ENCODE measurements at regions not wholly inside any gene's neighbourhood (a gene's known extent, or its start where the extent isn't known, plus 50 kb on each side); places are given as distances from the start of the nearest gene placed in this dataset.
"Not testable (repeated sequence)": the region's sequence is repeated elsewhere in the genome, so short reads cannot be mapped to it uniquely, and the experiment has no call there.

DNA sequence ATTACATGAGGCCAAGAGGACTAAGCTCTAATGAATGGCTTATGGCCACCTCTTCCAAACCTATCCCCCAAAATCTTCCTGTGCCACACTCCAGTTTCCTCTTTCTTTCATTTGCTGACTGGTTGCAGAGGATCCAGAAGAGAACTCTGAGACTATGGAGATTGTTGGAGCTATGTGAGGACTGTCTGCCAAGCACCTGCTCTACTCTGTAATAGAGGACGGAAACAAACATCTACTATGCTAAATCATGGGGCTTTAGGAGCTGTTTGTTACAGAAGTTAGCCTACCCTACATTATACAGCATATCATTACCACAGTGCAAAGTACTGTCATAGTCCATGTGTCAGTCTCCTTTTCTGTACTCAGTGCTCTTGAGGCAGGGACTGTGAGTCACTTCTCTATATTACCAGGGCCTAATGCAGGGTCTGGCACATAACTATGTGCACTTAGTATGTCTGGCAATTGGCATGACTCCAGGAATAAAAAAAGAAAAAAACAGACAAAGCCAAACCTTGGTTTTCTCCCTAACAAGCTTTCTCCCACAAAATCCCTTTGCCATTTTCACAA, 95.1 kb downstream of the RPAP3 start:
- DNase-seq = no peak

DNA sequence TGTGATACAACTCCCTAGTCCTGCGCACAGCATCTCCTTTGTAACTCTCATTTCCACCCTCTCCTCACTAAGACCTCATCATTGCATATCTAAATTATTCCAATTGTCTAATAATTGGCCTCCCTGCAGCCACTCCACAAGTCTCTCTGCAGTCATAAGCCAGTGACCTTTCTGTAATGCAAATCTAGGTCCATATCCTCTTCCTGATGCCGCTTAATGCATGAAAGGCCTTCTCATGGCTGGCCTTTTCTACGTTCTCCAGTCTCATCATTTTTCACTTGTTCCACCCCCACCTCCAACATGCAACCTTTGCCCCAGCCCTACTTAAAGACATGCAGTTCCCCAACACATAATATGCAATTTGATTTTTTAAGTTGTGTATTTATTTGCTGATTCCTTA, 96.0 kb downstream of the RPAP3 start:
- DNase-seq = no peak

DNA sequence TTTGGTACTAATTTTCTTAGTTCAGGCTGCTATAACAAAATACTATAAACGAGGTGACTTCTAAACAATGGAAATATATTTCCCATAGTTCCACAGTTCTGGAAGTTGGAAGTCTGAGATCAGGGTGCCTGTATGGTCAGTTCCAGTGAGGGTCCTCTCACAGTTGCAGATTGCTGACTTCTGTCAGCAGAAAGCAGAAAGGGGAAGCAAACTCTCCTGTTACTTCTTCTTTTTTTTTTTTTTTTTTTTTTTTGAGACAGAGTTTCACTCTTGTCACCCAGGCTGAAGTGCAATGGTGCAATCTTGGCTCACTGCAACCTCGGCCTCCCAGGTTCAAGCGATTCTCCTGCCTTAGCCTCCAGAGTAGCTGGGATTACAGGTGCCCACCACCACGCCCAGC, 97.2 kb downstream of the RPAP3 start:
- not testable (repeated sequence) for DNase-seq

DNA sequence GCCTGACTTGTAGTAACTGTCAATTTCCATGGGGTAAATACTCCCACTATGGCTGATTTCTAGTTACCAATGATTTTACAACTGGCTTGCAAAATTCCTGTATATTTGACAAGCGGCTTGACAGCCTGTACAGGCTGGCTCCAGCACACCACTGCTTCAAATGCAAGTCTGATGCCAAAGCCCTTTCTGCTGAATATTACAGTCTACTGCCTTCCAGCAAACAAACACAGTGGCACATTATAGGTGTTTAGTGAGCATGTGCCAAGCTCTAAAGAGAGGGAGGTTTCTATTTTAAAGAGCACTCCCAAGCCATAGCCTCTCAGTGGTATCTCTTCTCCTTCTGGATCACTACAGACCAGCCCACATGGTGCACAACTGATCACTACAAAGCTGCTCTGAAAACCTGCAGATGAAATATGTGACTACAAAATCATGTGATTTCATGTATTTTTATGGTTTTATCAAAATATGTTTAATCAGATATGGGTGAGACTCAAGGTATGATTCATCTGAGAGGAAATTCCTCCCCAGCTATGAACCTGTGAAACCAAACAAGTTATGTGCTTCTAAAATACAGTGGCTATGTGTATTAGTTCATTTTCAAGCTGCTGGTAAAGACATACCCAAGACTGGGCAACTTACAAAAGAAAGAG, 101.5 kb downstream of the RPAP3 start:
- DNase-seq = no peak

DNA sequence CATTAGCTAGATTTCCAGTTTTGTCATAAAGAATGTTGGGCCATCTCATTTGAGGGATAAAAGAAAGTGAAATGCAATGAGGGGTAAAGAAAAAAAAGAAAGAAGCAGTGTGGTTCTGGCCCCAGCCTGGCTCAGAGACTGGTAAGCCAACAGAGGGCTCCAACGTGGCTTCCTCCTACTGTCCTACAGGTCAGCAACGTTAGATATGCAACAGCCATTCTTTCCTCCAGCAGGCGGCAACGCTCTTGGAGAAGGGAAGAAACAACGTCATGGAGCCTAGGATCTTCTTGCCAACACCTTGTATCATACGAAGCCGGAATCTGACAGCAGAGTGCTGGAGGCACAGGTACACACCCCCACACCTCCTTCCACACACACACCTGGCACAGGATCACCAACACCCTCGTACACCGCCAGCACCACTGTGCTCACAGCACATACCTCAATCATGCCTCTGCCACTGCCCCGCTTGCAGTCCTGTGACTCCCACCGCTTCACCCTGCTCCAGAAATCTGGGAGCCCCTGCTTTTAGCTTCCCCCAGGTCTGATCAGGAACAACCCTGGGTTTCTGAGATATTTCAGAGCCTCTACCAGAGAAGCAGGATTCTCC, 102.8 kb downstream of the RPAP3 start:
- no peak for DNase-seq

DNA sequence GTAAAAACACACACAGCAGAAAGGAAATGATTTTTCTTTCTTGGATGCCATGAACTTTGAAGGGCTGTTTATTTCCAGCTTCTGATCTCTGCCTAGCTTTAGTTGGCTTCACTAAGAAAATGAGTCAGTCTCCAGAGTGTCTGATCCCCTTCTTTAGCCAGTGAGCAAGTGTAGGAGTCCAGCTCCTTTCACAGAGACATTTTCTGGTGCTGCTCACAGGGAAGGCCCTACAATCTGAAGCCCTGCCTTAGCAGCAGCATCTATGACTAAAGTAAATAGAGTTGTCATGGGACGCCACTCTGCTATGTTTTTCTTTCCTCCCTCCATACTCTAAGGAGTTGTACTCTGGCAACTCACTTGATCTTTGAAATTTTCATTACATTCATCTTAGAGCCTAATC, 103.5 kb downstream of the RPAP3 start:
- no peak for DNase-seq

DNA sequence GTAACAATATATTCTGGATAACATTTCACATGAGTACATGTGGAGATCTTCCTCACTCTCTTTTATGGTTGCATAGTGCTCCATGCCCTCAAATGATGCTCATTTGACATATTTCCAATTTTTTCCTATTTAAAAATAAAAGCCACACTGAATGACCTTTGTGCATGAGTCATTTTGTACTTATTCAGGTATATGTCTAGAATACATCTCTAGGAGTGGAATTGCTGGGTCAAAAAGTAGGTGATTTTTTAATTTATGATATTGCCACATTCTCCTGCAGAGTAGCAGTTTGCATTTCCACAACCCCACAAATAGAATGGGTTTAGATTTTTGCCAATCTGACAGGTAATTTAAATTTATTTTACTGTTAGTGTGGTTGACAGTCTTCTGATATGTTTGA, 104.8 kb downstream of the RPAP3 start:
- DNase-seq = no peak

DNA sequence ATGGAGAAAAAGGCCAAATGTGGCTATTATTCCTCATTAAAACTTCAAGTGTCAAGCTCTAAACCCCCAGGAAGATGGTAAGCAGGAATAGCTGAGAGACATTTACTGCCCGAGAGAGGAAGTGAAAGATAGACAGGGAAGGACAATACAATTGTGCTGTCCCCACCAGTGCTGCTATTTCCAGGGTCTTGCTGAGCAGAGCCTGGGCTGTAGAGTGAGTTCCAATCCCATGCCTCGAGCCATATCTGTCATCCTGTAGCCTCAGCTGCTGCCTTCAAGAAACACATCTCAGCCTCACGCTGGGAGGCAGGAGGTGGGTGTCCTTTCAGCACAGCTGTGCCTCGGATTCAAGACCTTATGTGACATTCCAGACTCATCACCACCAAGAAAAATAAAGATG, 114.0 kb downstream of the RPAP3 start:
- DNase-seq = no peak

DNA sequence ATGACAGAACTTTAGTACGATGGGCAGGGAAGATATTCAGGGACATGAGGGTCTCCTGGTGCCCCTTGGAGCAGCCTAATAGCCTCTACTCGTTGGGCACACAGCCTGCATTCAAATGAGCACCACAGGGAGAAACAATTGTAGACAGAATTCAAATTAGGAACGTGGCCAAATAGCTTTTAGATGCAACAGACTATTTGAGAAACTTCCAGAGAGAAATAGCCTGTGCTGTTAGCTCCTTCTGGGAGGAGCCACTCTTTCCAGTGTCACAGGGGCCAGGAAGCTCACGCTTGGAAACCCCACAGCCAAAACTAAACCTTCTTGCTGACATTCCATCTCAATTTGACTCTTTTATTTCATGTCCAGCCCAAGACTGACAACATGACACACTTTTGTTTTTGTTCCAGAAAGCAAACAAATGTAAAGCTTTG, 114.5 kb downstream of the RPAP3 start:
- no peak for DNase-seq

DNA sequence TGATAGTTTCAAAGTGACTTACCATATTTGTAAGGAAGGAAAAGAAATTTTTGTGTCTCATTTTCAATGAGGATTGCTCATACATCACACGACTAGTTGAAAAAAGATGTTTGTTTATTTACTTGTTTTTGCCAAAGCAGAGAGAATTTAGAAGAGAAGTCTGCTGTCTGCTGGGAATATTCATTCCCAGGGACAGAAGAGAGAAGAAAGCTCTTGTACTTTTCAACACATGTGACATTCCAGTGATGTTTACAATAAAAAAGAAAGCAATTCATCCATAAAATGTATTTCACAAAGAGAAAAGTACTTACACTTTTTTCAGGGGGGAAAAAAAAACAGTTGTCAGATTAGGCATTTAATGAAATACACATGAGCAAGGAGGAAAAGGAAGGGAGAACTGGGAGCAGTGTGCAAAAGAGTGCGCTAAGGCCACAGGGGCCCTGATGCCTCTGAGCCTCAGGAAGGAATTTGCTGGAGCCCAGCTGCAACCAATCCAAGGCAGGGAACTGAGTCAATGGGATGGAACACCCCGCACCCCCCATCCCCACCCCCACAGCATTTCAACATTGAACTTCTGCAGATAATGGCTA, 115.0 kb downstream of the RPAP3 start:
- DNase-seq = no peak

DNA sequence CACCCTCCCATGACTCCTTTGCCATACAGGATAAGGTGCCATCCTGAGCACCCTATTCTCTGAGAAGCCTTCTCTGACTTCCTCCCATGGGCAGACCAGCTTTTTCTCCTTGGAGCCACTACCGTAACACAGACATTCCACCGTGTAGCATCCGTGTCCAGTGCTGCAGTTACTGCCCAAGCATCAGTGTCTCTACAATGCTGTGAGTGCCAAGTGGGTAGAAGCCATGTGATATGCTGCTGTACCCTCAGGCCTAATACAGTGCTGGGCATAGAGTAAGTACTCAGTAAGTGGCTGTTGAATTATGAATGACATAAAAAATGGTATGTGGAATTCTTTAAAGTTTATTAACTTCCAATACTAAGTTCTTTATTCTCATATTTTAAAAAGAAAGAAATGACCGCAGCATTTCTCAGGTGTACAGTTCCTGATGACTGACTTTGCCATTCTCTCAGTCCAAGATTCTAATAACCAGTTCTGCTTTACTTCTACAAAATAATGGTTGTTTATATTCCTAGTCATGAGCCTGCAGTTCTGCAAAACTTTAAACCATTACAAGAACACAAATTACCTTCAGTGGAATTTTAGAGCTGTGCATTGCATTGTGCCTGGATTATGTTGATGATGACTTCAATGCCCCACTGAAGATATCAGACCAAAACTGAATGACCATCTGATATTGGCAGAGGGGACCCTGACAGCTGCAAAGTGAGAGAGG, 118.7 kb downstream of the RPAP3 start:
- DNase-seq = no peak

DNA sequence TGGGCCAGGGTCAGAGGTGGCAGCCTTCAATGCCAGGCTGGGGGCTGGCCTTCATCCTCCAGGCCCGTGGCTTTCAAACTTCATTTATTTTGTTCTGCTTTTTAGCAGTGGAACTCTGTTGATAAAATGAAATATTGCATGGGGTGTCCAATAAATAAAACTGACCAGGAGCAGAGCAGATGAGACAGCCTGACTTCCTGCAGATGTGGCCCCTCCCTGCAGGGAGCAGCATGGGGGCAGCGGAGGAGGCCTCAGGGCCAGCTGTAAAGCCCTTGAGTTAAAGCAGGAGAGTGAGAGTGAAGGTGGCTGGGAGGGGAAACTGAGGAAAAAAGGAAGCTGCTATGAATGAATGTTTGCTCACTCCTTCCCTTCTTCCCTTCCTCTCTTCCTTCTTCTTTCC, 120.3 kb downstream of the RPAP3 start:
- no peak for DNase-seq

DNA sequence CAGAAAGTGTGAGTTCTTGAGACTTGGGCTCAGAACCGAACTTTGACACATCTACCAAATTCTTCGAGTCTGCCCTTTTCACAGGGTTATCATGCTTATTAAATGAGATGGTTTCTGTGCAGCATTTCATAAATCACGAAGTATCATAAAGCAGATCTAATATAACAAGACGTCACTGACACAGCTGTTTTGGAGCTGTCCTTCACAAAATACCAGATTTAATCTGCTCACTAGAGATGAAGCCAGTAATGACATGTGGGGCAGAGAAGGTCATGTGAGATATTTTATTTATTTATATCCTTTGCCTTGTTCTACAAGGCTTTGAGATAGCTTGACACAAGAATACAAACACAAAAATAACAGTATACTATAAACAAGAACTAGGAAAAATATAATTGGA, 127.0 kb downstream of the RPAP3 start:
- no peak for DNase-seq

DNA sequence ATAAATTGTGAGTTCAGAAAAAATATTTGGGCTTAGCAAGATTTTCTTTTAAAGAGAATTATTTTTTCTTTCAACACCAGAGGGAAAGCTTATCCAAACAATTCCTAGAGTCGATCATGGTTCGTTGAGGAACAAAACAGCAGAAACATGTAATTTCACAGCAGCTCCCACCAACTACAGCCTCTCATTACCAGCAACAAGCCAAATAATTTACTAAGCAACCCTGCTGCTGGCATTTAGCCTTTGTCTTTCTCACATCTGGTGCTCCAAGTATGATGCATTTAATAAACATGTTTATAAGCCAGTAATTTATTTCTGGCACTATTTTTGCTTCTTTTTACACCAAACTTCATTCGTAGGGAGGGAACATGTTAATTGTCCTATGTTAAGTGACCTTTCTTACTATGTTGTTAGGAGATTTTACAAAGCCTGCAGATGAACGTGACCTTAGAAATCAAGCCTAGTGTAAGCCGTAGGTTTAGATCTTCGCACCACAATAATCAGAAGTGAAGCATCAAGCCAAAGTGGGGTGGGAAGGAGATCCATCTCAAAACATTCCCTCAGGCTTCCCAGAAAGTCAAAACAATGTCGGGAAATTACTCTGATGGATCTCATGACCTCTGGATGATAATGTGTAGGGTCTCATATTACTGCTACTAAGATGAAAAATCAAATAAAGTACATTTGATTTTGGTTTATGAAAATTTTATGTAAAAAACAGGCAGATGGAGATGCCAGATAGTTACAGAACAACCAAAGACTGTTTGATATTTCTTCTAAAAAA, 128.4 kb downstream of the RPAP3 start:
- DNase-seq = no peak

DNA sequence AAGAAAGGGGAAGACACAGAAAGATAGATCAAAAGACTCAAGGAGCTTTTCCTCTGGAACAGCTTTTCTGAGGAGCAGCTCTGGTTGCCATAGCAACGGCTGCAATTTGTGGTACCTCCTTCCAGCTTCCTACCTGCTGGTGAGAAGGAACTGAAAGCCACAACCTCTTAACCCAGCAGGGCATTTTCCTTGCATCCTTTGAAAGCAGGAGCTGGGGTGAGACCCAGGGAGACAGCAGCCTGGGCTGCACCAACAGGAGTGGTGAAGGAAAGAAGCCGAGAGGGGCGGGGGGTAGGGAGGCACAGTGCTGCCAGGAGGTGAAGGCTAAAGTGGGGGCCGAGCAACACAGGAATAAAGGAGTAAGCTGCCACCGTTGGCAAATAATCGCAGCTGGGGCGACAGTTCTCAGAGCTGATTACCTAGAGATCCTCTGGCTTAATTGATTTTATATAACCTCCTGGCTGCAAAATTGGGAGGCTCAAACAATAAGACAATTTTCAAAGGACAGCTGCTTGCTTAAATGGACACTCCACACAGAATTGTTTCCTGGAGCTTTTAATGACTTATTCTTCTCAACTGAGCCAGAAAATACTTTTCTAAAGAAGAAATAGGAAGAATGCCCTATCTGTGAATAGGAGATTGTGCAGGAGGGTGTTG, 129.4 kb downstream of the RPAP3 start:
- no peak for DNase-seq

DNA sequence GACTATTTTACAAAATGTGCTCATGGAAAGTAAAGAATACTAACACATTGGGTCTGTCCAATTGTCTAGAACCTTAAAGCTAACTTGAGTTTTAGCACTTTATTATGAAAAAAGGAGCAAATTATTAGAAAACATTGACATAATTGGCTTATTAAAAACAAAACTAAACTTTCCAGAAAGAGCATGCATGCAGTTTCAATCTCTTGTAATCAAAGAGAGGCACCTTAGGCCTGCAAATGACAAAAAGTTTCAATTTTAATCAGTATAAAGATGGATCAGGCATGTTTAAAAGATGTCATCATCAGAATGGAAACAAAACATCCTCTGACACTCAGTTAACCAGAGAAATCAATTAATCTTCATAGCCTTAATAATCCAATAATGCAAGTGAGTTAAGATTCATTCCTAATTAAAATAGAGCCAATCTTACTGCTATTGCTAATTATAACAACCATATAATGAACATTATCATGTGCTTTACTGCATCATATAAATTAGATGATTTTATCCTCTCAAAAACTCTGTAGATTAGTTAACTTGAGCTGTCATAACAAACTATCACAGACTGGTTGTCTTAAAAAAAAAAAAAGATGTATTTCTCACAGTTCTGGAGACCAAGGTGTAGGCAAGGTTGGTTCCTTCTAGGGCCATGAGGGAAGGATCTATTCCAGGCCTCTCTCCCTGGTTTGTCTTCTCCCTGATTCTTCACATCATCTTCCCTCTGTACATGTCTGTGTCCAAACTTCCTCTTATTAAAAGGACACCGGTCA, 131.4 kb downstream of the RPAP3 start:
- no peak for DNase-seq

DNA sequence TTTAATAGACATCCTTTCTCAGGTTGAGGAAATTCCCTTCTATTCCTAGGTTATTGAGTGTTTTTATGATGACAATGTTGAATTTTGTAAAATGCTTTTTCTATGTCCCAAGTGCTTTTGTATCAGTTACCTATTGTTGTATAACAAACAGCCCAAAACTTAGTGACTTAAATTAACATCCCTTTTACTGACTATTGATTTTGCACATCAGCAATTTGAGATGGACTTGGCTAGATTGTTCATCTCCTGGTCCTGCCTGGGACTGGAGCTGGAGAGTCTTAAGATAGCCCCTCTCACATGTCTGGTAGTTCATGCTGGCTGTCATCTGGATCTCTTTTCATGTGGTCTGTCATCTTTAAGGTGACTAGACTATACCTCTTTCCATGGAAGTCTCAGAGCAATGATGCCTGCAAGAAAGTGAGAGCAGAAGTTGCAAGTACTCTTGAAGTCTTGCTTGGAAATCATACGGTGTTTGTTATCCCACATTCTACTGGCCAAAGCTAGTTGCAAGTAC, 132.6 kb downstream of the RPAP3 start:
- DNase-seq = no peak

DNA sequence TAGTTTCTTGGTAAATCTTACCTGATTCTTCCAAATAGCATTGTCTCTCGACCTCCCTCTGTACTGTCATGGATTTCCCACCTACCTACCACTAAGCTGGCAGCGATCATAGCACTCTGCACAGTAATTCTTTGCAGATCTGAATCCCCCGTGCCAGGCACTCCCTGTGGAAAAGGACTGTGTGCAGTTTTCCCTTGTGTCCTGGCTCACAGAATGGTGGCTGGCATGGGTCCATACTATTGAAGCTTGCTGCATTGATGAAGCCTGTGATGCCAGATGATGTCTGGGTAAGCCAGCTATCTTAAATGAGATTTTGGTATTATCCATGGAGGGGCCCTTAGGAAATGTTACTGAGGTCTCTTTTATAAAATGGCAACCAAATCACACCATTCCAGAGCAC, 135.7 kb downstream of the RPAP3 start:
- DNase-seq = no peak

DNA sequence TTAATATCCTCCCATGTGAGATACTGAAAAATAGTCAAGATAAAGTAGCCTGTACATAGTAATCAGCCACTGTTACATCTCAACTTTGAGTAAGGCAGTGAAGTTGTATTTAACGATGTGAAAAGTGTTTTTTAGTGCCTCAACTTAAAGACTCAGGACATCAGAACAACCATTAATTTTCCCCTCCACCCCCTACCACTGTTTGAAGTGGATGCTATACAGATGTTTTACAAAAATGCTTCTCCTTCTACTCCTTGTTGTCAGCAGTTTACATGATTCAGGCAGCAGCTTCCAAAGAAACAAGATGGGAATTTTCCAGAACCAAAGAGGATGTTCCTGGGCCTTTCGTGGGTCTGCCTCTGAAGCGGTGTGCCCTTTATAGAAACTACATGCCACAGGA, 143.6 kb downstream of the RPAP3 start:
- no peak for DNase-seq

DNA sequence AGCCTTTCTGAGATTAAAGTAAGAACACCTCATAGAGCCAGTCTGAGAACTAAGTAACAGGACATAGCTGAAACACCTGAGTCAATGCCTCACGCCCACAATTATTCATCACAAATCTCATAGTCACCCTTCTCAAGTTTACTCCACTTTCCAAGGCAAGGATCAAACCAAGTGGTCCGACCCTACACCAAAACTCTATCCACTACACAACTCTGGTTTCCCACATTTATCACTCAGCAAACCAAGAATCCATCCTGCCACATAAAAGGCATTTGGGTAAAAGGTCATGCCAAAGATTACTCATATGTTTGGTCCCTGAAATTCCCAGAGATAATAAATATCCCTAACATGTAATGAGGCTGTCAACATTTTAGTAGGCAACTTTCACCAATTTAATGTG, 144.1 kb downstream of the RPAP3 start:
- no peak for DNase-seq

DNA sequence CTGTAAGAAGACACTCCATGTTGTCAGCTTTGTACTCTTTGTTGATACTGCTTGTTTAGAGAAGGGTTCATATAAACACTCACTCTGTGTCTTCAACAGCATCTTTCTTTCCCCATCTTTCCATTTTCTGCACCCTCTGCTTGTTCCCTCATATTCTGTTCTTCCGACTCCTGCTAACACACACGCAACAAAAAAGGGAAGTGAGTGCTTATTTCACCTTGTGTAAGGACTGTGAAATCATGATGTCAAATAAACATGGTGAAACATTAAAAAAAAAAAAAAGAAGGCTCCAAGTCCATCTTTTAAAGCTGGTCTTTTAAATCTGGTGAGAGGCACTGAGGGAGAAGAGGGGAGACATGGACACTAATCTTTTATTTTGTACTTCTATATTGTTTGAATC, 145.4 kb downstream of the RPAP3 start:
- no peak for DNase-seq
